Occipital lobe (tissue), 1 donor: ENCODE measurements at regions not wholly inside any gene's neighbourhood (a gene's known extent, or its start where the extent isn't known, plus 50 kb on each side); places are given as distances from the start of the nearest gene placed in this dataset.
"Not testable (repeated sequence)": the region's sequence is repeated elsewhere in the genome, so short reads cannot be mapped to it uniquely, and the experiment has no call there.

Experiments used
- DNase-seq: peaks from one replicate; lab custom pipeline; 2025; lab: John Stamatoyannopoulos, UW

DNA sequence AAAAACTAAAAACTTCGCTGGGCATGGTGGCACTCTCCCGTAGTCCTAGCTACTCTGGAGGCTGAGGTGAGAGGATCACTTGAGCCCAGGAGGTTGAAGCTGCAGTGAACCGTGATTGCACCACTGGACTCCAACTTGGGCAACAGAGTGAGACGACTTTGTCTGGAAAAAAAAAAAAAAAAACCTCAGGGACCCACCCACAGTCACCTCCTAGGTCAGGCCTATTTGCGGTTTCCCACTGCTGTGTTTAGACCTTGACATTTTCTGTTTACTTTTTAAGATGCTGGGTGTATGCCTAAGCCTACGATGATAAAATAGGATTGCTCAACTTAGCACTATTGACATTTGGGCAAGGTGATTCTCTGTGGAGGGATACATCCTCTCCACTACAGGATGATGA lies 197.4 kb upstream of the TBL1X start:
- DNase-seq = no peak

DNA sequence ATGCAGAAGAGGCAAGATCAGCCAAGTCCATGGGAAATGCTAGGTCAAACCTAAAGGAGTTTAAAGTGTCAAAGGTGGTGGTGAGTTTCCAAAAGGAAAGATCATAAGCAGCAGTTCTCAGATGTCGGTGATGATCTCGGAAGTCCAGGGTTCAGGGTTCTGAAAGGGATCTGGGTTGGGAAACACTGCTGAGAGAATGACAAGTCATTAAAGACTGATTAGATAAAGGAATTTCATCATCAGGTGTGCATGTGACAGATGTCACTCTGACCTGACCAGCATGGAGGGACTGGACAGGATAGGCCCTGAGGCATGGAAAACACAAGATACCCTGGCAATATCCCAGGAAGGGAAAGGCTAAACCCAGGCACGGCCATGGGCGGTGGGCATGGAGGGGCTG lies 195.7 kb upstream of the TBL1X start:
- no peak for DNase-seq

DNA sequence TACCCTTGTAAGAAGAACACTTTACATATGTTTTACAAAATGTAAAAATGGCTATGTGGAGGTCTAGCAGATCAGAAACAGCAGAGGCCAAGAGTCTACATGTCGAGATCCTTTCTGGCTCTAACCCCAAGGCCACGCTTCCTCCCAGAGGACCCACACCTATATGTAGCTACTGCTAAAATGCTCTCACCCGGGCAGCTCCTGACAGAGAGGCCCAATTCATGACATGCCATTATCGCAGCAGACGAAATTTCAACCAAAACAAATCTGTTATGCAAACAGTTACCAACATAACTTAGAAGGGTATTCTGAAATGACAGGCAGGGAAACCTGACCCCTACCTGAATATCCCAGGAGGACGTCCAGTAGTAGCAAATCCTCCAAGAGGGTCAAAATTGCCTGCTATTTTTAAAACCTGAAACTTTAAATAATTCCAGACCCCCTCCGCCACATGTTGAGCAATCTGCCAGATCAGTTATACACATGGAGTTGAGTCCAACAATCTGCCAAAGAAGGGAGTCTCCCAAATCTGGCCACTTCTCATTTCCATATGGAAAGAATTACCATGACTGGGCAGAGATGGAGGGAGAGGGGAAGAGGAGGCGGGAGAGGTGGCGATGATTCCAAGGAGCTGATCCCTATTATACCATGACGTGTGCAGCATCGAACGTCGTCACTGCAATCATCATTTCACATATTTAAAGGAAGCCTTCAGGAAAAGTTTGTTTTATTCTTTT lies 192.9 kb upstream of the TBL1X start:
- no peak for DNase-seq

DNA sequence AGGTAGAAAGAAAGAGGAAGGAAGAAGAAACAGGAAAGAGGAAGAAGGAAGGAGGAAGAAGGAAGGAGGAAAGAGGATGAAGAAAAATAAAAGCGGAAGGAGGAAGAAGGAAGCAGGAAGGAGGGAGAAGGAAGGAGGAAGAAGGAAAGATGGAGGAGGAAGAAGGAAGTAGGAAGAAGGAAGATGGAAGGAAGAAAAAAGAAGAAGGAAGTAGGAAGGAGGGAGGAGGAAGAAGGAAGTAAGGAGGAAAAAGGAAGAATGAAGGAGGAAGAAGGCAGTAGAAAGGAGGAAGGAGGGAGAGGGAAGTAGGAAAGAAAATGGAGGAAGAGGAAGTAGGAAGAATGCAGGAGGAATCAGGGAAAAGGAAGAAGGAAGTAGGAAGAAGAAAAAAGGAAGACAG lies 191.1 kb upstream of the TBL1X start:
- DNase-seq = no peak

DNA sequence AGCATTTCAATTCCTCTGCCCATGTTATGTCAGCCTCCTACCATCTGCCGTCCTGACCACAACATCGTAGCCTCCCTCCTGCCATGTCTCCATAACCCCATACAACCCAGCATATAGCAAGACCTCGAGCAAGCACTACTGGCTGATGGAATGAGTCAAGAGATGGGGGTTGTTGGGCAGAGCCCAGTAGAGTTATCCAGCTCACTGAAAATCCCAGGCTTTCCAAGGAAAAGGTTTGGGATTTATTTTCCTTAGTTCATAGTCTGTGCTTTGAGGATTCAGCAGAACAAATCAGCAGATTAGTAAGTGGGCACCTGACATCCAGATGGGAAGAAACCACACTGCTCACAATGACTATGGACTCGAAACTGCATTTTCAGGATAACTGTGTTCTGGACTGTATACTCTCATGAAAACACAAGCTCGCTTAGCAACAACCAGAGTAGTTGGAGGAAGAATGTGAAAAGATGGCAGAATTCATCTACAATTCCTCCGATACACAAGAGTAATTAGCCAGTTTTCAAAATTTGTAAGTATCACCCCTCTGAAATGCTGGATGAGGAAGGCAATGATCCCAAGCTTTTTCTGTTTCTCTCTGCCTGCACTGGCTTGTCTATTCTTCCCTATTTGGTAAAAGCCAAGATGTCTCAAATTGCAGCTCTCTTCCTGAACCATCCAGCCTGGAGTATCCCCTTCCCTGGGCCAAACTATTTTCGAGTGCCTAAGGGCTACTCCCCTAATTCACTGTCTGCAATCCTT lies 186.2 kb upstream of the TBL1X start:
- DNase-seq = no peak

DNA sequence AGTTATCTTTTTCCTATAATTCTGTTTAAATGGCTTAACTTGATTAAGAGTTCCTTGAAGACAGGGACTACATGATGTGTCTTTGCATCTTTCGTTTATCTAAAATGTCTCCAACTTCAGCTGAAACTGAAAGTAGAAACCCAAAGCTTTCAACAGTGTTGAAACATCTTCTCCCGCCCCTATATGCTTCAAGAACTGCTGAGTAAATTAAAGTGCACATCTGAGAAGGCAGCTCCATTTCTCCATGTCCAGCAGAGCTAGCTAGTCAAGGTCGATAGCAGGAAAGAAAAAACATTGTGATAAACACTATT lies 185.7 kb upstream of the TBL1X start:
- no peak for DNase-seq

DNA sequence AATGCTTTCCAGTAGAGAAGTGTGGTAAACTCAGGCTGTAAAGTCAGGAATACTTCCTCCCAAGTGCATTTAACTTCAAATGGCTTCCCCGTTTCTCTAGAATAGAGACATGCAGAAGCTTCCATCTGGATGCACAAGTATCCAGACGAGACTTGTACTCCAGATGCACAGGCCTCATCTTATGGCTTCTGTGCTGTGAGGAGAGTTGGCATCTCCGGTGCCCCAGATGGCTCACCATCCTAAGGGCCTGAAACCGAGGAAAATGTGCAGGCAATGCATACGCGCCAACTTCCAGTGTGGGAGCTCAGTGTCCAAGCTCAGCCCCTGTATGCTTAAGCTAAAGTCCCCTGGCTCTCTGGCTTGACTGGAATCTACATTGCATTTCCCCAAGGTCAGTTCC lies 184.0 kb upstream of the TBL1X start:
- no peak for DNase-seq

DNA sequence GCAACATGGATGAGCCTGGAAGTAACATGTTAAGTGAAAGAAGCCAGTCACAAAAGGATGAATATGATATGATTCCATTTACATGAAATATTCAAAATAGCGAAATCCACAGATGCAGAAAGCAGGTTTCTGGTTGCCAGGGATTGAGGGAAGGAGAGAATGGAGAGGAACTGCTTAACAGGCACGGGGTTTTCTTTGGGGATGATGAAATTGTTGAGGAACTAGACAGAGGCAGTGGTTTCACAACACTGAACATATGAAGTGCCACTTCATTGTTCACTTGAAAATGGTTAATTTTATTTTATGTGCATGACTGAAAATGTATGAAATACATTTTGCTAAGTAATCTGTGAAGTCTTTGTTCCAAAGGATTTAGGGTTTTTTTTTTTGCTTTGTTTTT lies 182.5 kb upstream of the TBL1X start:
- no peak for DNase-seq

DNA sequence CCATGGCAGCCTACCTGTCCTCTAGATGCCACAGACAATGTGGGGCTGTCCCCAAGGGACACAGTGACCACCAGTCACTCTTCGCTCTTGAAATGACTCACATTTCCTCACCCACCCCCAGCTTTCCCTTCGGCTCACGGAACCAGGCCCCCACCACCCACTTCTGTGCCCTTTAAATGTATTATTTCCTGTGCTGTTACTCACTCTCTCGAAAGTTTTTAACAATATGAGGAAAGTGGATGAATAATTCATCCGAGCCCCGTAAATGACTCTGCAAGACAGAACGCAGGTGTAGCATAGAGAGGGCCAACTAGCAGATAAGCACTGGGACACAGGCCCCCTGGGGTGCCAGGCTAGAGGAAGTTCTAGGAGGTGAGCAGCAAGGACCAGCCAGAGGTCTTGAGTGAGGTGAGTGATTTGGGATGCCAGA lies 179.5 kb upstream of the TBL1X start:
- DNase-seq = no peak

DNA sequence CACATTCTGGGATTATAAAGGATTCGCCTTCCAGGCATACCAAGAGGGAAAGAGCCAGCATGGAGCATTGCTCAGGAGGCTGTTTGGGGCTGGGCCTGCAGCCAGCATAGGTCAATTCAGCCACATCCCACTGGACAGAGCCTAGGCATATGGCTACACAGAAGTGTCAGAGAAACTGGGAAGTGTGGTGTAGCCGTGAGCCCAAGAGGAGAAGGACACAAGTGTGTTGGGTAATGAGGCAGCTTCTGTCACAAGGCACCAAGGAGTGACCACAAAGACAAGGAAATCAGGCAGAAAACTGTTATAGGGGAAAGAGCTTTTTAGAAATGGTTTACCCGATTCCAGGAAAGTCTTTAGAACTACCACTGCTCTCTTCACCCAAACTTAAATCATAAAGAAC lies 178.6 kb upstream of the TBL1X start:
- no peak for DNase-seq

DNA sequence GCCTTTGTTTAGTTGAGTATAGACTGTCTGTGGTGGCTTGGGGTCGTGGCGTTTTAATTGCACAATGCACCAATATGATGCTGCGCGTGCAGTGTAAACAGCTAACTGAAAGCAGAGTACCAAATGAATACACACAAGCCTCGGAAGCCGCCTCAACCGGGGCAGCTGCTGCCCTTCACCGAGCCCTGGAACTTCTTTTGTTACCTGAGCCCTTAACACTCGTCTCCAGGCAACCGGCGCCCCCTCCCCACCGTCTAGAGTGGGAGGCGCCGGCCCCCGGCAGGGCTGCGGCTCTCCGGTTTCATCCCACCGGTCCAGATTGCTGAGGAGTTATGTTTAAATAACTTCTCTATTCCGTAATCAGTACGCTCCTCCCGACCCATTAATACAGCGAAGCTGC lies 173.2 kb upstream of the TBL1X start:
- DNase-seq = no peak

DNA sequence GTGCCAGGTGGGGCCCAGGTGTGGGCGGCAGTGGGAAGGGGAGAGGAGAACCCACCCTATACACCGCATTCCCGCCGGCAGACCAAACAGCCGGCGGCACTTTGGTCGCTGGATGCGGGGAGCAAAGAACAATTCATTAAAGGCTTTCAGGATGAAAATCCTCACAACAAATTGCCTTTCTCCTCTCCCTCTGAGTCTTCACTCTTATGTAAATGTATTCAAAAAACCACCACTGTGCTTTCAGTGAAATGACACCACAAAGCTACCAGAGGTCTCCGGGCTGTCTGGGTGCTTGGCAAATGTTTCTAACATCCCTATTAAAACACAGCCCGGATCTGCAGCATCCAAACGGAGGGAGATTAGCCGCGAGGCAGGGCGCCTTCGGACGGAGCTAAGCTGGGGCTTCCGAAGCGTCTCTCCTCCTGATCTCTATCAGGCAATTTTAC lies 171.8 kb upstream of the TBL1X start:
- DNase-seq = no peak

DNA sequence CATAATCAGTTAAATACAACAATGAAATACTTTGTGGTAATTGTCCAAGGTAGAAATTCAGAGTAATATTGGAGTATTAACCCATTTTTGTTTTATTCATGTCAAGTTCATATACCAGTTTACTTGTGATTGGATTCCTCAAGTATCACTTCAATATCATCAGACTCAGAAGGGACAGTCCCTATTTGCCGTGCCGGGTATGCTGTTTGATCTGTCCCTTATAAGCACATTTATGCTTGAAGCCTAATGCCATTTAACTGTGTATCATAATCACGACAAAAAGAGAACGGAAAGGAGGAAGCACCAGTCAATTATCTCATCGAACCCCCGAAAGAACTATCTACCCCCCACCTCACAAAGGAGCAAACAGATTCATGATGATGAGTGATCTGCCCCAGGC lies 171.0 kb upstream of the TBL1X start:
- no peak for DNase-seq

DNA sequence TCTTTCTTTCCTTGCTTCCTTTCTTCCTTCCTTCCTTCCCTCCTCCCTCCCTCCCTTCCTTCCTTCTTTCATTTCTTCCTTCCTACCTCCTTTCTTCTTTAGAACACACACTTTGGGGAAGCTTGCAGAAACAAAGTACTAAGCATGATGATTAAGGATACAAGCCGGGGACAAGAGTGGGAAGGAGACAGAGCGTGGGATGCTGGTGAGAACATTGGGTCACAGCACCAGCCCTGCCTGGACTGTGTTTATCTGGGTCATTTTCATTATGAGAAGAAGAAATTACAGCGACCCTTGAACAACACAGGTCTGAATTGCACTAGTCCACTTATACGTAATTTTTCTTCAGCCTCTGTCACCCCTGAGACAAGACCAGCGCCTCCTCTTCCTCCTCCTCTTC lies 169.3 kb upstream of the TBL1X start:
- DNase-seq = no peak

DNA sequence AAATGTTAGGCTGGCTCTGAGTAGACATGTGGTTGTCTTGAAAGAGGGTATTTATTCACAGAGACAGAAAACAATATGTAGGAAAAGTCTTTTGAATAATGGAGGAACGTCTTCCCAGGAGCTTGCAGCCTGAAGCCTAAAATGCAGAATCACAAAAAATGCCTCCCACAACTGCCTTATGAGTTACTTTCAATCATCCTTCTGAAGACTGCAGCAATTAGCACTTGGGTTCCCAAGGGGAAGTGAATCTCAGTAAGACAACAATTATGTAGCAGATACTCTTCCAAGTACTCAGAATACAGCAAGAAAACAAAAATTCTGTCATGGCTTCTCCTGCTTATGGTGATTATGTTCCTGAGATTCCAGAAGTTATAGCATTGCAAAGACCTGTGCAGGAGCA lies 166.6 kb upstream of the TBL1X start:
- DNase-seq = no peak

DNA sequence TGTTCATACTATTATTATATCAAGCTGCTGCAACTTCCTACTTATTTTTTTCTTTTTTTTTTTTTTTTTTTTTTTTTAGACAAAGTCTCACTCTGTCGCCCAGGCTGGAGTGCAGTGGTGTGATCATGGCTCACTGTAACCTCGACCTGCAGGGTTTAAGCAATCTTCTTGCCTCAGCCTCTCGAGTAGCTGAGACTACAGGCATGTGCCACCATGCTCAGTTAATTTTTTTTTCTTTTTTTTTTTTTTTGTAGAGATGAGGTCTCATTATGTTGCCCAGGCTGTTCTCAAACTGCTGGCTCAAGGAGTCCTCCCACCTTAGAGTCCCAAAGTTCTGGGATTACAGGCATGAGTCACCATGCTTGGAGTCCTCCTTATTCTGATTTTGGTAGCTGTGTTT lies 165.2 kb upstream of the TBL1X start:
- DNase-seq = not testable (repeated sequence)

DNA sequence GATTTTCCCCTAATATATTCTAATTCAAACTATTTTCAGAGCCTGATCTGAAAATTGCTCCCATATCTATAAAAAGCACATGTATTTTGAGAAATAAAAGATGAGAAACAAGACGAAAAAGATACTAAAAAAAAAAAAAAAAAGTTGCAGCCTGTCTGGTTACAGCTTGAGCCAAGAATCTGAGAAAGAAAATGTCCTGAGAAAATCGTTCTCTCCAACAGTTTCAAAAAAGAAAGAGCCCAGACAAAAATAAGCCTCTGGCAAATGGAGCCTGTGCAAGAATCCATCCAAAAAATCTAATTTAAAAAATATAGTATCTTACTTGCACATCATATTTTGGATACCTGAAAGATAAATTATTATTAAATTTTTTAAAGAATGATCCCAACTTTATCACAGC lies 163.0 kb upstream of the TBL1X start:
- no peak for DNase-seq

DNA sequence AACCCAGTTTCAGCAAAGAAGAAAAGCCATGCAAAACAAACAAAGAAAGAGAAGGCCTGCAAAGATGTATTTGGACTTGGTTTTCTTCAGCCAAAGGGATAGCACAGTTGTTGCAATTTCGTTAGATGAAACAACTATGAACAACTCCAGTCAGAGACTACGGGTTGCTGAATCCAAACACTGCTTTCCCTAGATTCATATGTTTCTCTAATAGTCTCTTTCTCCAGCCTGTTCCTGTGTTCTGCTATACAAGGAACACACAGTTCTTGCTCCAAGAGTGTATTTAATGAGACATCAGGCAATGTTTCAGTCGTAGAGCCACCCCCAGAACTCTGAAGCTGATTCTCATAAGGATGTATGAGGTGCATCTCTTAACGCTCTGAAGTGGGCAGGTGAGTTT lies 162.5 kb upstream of the TBL1X start:
- DNase-seq = no peak

DNA sequence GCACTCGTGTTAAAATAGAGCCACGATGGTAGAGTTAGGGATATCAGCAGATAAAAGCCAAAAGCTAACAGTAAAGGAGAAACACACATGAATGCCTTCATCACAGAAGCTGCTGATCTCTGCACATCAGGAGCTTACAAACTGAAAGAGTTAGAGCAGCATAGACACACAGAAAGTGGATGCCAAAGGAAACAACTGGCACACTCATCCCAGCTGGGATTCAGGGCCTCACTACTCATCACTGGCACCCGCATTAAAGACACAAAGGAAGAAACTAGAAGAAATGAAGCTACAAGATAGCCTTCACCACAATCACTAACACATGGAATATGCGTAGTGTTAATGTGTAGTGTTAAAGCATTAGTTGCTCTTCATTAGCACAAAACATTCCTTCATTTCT lies 156.4 kb upstream of the TBL1X start:
- DNase-seq = no peak

DNA sequence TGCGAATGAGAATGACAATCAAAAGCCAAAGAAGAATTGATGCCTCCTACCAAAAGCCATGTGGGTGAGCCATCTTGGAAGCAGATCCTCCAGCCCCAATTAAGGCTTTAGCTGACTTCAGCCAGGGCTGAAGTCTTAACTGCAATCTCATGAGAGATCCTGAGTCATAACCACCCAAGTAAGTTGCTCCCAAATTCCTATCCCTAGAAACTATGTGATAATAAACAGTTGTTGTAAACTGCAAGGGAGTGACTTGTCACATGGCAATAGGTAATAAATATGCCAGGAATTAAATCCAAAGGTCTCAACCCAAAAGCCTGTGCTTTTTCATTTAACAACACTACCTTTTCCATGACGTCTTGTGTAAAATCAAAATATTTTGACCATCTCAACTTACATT lies 154.2 kb upstream of the TBL1X start:
- no peak for DNase-seq

DNA sequence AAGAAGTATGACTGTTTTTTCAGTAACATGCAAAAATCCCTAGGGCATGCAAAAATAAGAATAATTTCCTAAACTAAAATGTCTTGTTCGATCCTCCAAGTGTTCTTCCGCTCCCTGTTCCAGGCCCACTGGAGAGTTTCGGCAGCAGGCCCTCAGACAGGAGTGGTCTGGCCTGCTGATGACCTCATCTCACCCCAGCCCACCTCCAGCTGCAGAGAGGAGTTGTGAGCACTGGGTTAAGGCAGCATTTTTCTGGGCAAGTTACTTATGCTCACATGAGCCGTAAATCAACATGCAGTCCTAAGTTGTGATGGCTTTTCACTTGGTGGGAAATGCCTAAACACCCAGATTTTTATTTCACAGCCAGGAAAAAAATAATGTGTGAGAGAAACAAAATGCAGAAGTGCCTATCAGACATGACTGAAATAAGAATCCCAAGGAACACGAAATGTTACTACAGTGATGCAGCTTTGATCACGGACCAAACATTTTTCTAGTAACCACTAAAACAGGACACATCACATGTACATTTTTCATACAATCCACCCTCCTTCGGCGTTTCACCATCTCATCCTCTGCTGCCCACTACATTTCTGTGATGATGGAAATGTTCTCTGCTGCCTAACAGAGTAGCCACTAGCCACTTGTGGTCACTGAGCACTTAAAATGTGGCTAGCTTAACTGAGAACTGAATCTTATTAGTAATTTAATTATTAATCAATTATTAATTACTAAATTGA lies 153.3 kb upstream of the TBL1X start:
- DNase-seq = no peak

DNA sequence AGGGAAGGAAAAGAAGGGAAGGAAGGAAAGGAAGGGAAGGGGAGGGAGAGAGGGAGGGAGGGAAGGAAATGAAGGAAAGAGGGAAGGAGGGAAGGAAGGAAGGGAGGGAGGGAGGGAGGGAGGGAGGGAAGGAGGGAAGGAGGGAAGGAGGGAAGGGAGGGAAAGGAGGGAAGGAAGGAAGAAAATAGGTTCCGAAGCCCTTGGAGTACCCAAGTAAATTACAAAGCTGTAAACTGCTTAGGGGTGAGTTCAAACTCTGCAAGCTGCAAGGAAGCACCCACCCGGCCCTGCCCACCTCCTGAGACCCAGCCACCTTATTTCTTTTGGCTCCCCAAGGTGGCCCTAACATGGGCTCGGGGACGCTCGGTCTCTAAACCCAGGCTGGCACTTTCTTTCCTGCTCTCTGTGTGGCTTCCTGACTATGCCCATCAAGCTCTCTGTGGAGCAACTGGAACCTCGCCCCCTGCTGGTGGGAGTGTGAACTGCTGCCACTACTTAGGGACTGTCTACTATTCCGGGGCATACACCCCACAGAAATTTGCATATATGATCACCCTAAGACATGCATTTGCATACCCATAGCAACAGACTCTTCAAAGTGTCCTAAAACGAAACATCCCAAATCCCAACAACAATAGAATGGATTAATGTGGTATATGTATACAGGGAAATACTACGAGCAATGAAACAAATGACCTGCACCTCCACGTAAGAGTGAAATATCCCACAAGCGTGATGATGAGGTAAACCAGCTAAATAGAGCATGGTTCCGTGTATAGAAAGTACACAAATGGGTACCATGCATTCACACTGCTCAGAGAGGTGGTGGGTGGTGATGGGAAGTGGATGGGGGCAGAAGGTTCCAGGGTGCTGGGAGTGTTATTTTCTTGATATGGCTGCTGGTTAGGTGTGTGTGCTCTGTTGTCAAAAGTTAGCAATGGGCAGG lies 151.7 kb upstream of the TBL1X start:
- no peak for DNase-seq
